ENCODE measurements at regions not wholly inside any gene's neighbourhood (a gene's known extent, or its start where the extent isn't known, plus 50 kb on each side); places are given as distances from the start of the nearest gene placed in this dataset.
"Not testable (repeated sequence)": the region's sequence is repeated elsewhere in the genome, so short reads cannot be mapped to it uniquely, and the experiment has no call there.

GRCh38 chr1:99361406-99361805, 97.1 kb downstream of the PLPPR4 start:
- intact Hi-C loops (cut with DNase I): no loop called here
- no peak for DNase-seq (ENCODE audit: low spot score)

GRCh38 chr1:99363531-99363930, 99.2 kb downstream of the PLPPR4 start:
- intact Hi-C loops (cut with DNase I): no loop called here
- DNase-seq (ENCODE audit: low spot score): no peak

GRCh38 chr1:99365141-99365540, 100.8 kb downstream of the PLPPR4 start:
- no peak for DNase-seq (ENCODE audit: low spot score)
- intact Hi-C loops (cut with DNase I): no loop called here

GRCh38 chr1:99365545-99365944, 101.3 kb downstream of the PLPPR4 start:
- no peak for DNase-seq (ENCODE audit: low spot score)
- intact Hi-C loops (cut with DNase I): no loop called here

- DNase-seq (ENCODE audit: low spot score): no peak
- intact Hi-C loops (cut with DNase I): no loop called here
Observed at GRCh38 chr1:99369154-99369553, 104.9 kb downstream of the PLPPR4 start.

- DNase-seq (ENCODE audit: low spot score): no peak
- intact Hi-C loops (cut with DNase I): no loop called here
Observed at GRCh38 chr1:99370476-99370875, 106.2 kb downstream of the PLPPR4 start.

GRCh38 chr1:99371413-99371812, 107.1 kb downstream of the PLPPR4 start:
- intact Hi-C loops (cut with DNase I): no loop called here
- DNase-seq (ENCODE audit: low spot score): no peak

- intact Hi-C loops (cut with DNase I): no loop called here
- DNase-seq (ENCODE audit: low spot score): no peak
Observed at GRCh38 chr1:99374109-99374508, 109.8 kb downstream of the PLPPR4 start.

- DNase-seq (ENCODE audit: low spot score); intact Hi-C loops (cut with DNase I): not testable (repeated sequence)
Observed at GRCh38 chr1:99374693-99375092, 110.4 kb downstream of the PLPPR4 start.

GRCh38 chr1:99384021-99384420, 119.7 kb downstream of the PLPPR4 start:
- no peak for DNase-seq (ENCODE audit: low spot score)
- intact Hi-C loops (cut with DNase I): no loop called here

- DNase-seq (ENCODE audit: low spot score): no peak
- intact Hi-C loops (cut with DNase I): no loop called here
Observed at GRCh38 chr1:99385852-99386251, 121.6 kb downstream of the PLPPR4 start.

- intact Hi-C loops (cut with DNase I): no loop called here
- DNase-seq (ENCODE audit: low spot score): no peak
Observed at GRCh38 chr1:99396389-99396788, 132.1 kb downstream of the PLPPR4 start.

GRCh38 chr1:99397029-99397428, 132.7 kb downstream of the PLPPR4 start:
- intact Hi-C loops (cut with DNase I): no loop called here
- no peak for DNase-seq (ENCODE audit: low spot score)

- DNase-seq (ENCODE audit: low spot score): no peak
- intact Hi-C loops (cut with DNase I): no loop called here
Observed at GRCh38 chr1:99397863-99398262, 133.6 kb downstream of the PLPPR4 start.

- DNase-seq (ENCODE audit: low spot score); intact Hi-C loops (cut with DNase I): not testable (repeated sequence)
Observed at GRCh38 chr1:99401556-99401955, 137.3 kb downstream of the PLPPR4 start.

- intact Hi-C loops (cut with DNase I); DNase-seq (ENCODE audit: low spot score): not testable (repeated sequence)
Observed at GRCh38 chr1:99404399-99404798, 140.1 kb downstream of the PLPPR4 start.

- intact Hi-C loops (cut with DNase I); DNase-seq (ENCODE audit: low spot score): not testable (repeated sequence)
Observed at GRCh38 chr1:99405325-99405724, 141.0 kb downstream of the PLPPR4 start.

GRCh38 chr1:99407018-99407417, 142.7 kb downstream of the PLPPR4 start:
- no peak for DNase-seq (ENCODE audit: low spot score)
- intact Hi-C loops (cut with DNase I): no loop called here

- no peak for DNase-seq (ENCODE audit: low spot score)
Observed at GRCh38 chr1:99424087-99424486, 159.8 kb downstream of the PLPPR4 start.

GRCh38 chr1:99429754-99430153, 165.5 kb downstream of the PLPPR4 start:
- intact Hi-C loops (cut with DNase I): no loop called here
- no peak for DNase-seq (ENCODE audit: low spot score)

More at GRCh38 chr1:99424087-99424486, 159.8 kb downstream of the PLPPR4 start:
- intact Hi-C loops (cut with DNase I): no loop called here

- intact Hi-C loops (cut with DNase I): no loop called here
- DNase-seq (ENCODE audit: low spot score): no peak
Observed at GRCh38 chr1:99438656-99439230, 174.5 kb downstream of the PLPPR4 start.

All from cardiac septum (tissue), 1 donor.